Fibroblast of lung (primary cell): ENCODE measurements at regions not wholly inside any gene's neighbourhood (a gene's known extent, or its start where the extent isn't known, plus 50 kb on each side); places are given as distances from the start of the nearest gene placed in this dataset.

ENCODE experiments used
- DNase-seq, 2 donors: peaks; one replicate each; pipeline versions ENCODE4 v3.0.0 to v3.0.0-alpha.2; 2010; ENCODE audit warnings: low read depth in 2 of 2
- H2AFZ ChIP-seq: 2 replicates; pipeline ENCODE4 v1.5.1; 2012; ENCODE audit warnings: low read length, control low read depth, inconsistent platforms
- H3K27ac ChIP-seq: 2 replicates; pipeline ENCODE4 v1.5.1; 2011; ENCODE audit warnings: low read length, control low read depth; ENCODE audit not compliant: insufficient read depth
- H3K27me3 ChIP-seq: 2 replicates; pipeline ENCODE4 v1.5.1; 2011; ENCODE audit warnings: mild to moderate bottlenecking, low read length; ENCODE audit not compliant: control insufficient read depth, insufficient read depth
- H3K36me3 ChIP-seq: 2 replicates; pipeline ENCODE4 v1.5.1; 2011; ENCODE audit warnings: low read length; ENCODE audit not compliant: control insufficient read depth, insufficient read depth
- H3K4me1 ChIP-seq: 2 replicates; pipeline ENCODE4 v1.5.1; 2011; ENCODE audit warnings: low read length; ENCODE audit not compliant: control insufficient read depth, insufficient read depth; ENCODE audit errors: extremely low read depth
- H3K4me2 ChIP-seq: 2 replicates; pipeline ENCODE4 v1.5.1; 2011; ENCODE audit warnings: low read length, control low read depth; ENCODE audit not compliant: insufficient read depth; ENCODE audit errors: extremely low read depth
- H3K4me3 ChIP-seq, 4 experiments: fragments of 200-600 bp in 1 of 4; sonication (generic) in 1 of 4; replicated peaks in 1 of 4; 2 replicates each; pipeline ENCODE4 v1.5.1; 2011 to 2016; ENCODE audit warnings: low read length in 4 of 4, low read depth in 3 of 4, mild to moderate bottlenecking in 3 of 4, control low read depth in 2 of 4, inconsistent platforms in 1 of 4, mixed read lengths in 1 of 4; ENCODE audit not compliant: insufficient read depth in 1 of 4; ENCODE audit errors: control extremely low read depth in 1 of 4
- H3K79me2 ChIP-seq: 2 replicates; pipeline ENCODE4 v1.5.1; 2012; ENCODE audit warnings: mild to moderate bottlenecking, low read length, inconsistent platforms; ENCODE audit not compliant: control insufficient read depth, insufficient read depth
- H3K9ac ChIP-seq: 2 replicates; pipeline ENCODE4 v1.5.1; 2011; ENCODE audit warnings: mild to moderate bottlenecking, low read length, control low read depth; ENCODE audit not compliant: insufficient read depth
- H3K9me3 ChIP-seq: 2 replicates; pipeline ENCODE4 v1.5.1; 2012; ENCODE audit warnings: low read depth, low read length; ENCODE audit not compliant: control insufficient read depth, insufficient read depth
- H4K20me1 ChIP-seq: 2 replicates; pipeline ENCODE4 v1.5.1; 2011; ENCODE audit warnings: low read length; ENCODE audit not compliant: control insufficient read depth, insufficient read depth; ENCODE audit errors: extremely low read depth
- CTCF ChIP-seq, 2 donors: IDR thresholded peaks in 1 of 2; conservative IDR thresholded peaks in 1 of 2; 1 replicate in 1 of 2; 2 replicates in 1 of 2; pipeline ENCODE4 v1.5.1; 2011 to 2012; ENCODE audit warnings: low read length in 2 of 2, control low read depth in 1 of 2, inconsistent platforms in 1 of 2, low read depth in 1 of 2, mild to moderate bottlenecking in 1 of 2
- EZH2 ChIP-seq: IDR thresholded peaks from 2 replicates; pipeline ENCODE4 v1.5.1; 2012; ENCODE audit warnings: low read length, control low read depth, mild to moderate bottlenecking; ENCODE audit errors: missing control alignments

GRCh38 chr2:58991357-58991756, 750.2 kb upstream of the FANCL start:
- TF ChIP-seq EZH2 = no peak
- TF ChIP-seq CTCF (conservative IDR thresholded peaks at IDR 0.05 in 1 of 2, IDR thresholded peaks at IDR 0.05 in 1 of 2; ENCODE audit: low read depth in 1 of 2, low read length in 2 of 2) = no peak
- Histone ChIP-seq H3K4me2 (no peak overlapping the region), H3K27me3 (no peaks in the 10 kb centered on the region), H3K4me1 (no peaks in the 10 kb centered on the region), H4K20me1 (no peaks in the 10 kb centered on the region), H2AFZ (no peak overlapping the region), H3K79me2 (no peaks in the 10 kb centered on the region), H3K36me3 (no peaks in the 10 kb centered on the region), H3K9ac (no peak overlapping the region), H3K9me3 (no peaks in the 10 kb centered on the region), H3K4me3 (no peak overlapping the region), H3K27ac (no peak overlapping the region)
- no peak for DNase-seq

GRCh38 chr2:58985541-58985940, 744.4 kb upstream of the FANCL start:
- no peak for DNase-seq
- no peak overlapping the region for H3K27ac ChIP-seq
- H3K27me3 ChIP-seq = no peaks in the 10 kb centered on the region
- H3K9ac ChIP-seq = no peak overlapping the region
- no peaks in the 10 kb centered on the region for H3K9me3 ChIP-seq
- no peaks in the 10 kb centered on the region for H3K36me3 ChIP-seq
- H3K4me3 ChIP-seq = no peak overlapping the region
- no peak overlapping the region for H2AFZ ChIP-seq
- no peak for TF ChIP-seq EZH2
- no peak for TF ChIP-seq CTCF (conservative IDR thresholded peaks at IDR 0.05 in 1 of 2, IDR thresholded peaks at IDR 0.05 in 1 of 2; ENCODE audit: low read depth in 1 of 2, low read length in 2 of 2)
- H3K4me1 ChIP-seq = no peaks in the 10 kb centered on the region
- H4K20me1 ChIP-seq = no peaks in the 10 kb centered on the region
- H3K4me2 ChIP-seq = no peak overlapping the region
- no peaks in the 10 kb centered on the region for H3K79me2 ChIP-seq

- Histone ChIP-seq H3K9ac (no peak overlapping the region), H3K9me3 (no peaks in the 10 kb centered on the region), H3K4me2 (no peak overlapping the region), H3K79me2 (no peaks in the 10 kb centered on the region), H3K27ac (no peak overlapping the region), H3K4me3 (no peak overlapping the region), H2AFZ (no peak overlapping the region), H4K20me1 (no peaks in the 10 kb centered on the region), H3K27me3 (no peaks in the 10 kb centered on the region), H3K36me3 (no peaks in the 10 kb centered on the region), H3K4me1 (no peaks in the 10 kb centered on the region)
- peak in 1 of 2 donors; percentile 52 for DNase-seq
- TF ChIP-seq CTCF (conservative IDR thresholded peaks at IDR 0.05 in 1 of 2, IDR thresholded peaks at IDR 0.05 in 1 of 2; ENCODE audit: low read depth in 1 of 2, low read length in 2 of 2) = no peak
- TF ChIP-seq EZH2 = no peak
Observed at GRCh38 chr2:58984731-58985130, 743.6 kb upstream of the FANCL start.
